GM12872 (cell line): ENCODE measurements at regions not wholly inside any gene's neighbourhood (a gene's known extent, or its start where the extent isn't known, plus 50 kb on each side); places are given as distances from the start of the nearest gene placed in this dataset.

ENCODE experiments used
- TF ChIP-seq, protein P1 (sequence below): IDR thresholded peaks from 3 replicates; pipeline ENCODE4 v1.5.1; 2011; ENCODE audit warnings: low read depth, mild to moderate bottlenecking, low read length, moderate library complexity; ENCODE audit not compliant: insufficient read depth

DNA sequence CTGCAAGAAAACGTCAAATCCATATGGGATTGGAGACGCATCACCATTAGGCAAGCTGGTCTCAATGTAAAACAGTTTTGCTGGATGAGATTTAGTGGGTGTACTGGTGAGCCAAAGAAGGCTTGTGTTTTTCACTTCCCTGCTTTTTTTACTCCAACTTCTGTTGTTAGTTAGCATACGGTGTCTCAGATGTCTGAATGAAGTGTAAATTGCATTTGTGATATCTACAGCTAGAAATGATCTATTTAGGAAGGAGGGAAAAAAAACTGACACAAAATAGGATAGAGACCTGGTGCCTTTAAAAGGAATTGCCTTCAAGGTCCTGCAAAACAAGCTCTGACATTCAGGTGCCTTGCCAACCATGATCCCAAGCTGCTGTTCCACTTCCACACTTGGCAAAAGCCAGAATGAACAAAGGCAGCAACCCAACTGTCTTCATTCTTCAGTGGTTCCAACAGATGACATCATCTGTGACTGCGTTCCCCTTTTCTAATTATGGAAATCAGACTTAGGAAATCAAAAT lies 104.2 kb upstream of the RAI14 start:
- TF ChIP-seq, protein P1, sequence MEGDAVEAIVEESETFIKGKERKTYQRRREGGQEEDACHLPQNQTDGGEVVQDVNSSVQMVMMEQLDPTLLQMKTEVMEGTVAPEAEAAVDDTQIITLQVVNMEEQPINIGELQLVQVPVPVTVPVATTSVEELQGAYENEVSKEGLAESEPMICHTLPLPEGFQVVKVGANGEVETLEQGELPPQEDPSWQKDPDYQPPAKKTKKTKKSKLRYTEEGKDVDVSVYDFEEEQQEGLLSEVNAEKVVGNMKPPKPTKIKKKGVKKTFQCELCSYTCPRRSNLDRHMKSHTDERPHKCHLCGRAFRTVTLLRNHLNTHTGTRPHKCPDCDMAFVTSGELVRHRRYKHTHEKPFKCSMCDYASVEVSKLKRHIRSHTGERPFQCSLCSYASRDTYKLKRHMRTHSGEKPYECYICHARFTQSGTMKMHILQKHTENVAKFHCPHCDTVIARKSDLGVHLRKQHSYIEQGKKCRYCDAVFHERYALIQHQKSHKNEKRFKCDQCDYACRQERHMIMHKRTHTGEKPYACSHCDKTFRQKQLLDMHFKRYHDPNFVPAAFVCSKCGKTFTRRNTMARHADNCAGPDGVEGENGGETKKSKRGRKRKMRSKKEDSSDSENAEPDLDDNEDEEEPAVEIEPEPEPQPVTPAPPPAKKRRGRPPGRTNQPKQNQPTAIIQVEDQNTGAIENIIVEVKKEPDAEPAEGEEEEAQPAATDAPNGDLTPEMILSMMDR = no peak

DNA sequence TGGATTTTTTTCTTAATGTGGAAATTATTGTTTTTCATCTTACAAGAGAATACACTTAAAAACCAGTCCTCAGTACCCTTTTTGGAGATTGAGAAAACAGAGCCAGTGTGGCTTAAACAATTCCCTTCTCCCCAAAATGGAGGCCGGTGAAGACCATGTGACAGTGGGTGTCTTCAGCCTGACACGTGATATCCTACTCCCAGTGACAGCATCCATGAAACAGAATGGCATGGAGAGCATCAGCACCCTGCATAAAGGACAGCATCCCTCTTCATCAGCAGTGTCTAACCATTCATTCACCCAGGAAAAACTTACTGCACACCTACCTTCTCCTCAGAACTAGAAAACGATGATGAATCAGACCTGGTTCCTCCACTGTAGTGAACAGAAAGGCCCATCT lies 103.4 kb upstream of the RAI14 start:
- TF ChIP-seq, protein P1 = no peak

DNA sequence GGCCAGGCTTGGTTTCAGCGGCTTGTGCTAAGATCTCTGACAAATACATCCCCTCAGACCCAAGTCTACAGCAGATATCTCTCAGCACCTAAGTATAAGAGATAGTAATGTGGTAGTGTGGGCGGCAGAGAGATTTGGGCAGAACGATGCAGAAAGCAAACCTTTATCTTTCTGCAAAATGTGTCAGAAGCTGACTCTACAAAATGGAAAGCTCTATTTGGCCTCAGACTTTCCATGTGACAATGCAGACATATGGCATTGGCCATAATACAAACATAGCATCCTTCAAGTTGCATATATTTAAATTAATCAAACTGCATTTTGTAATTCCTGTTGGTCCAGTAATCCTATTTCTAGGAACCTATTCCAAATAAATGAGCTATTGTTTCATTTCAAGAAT lies 102.5 kb upstream of the RAI14 start:
- TF ChIP-seq, protein P1 = no peak

DNA sequence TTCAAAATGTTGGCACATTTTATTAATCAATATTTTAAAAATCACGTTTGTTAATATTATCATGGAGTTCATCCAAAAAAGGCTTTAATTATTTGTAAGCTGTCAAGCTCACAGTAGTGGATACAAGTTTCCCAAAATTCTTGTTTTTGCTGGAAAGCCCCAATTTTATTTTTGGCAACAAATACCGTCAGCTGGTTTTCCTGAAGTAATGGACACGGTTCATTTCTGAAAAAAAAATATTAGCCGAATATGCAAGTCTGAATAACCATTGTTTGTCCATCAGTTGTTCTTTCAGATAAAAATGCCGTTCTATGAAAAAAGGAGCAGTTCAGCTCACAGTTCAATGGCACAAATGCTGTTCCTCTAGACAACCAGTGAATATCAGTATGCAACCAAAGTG lies 101.5 kb upstream of the RAI14 start:
- TF ChIP-seq, protein P1 = no peak

DNA sequence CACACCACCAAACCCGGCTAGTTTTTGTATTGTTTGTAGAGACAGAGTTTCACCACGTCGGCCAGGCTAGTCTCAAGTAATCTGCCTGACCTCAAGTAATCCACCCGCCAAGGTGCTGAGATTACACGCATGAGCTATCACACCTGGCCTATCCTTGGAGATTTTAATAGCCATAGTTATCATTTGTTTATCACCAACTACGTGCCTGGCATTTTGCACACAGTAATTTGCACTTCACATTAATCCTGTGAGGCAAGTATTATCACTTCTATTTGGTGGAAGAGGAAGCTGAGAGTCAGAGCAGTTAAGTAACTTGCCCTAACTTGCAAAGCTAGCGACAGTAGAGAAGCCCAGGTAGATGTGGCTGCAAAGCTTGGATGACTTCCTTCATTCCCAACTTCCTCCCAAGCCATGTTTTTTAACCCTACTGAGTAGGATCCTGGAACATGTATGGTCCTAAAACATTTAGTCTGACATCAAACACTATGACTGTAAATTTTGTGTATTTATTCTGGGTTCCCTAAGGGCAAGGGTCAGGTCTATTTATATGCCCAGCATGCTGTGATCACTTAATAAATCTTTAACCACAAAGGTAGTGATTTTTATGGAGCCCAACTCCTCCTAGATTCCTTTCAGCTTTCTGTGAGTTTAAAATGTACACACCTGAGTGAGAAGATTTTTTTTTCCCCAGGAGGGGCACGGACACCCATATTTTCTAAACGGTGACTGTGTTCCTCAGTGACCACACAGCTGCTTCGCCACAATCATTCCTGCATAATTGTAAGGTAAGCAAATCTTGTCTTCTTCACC lies 100.2 kb upstream of the RAI14 start:
- TF ChIP-seq, protein P1 = no peak

DNA sequence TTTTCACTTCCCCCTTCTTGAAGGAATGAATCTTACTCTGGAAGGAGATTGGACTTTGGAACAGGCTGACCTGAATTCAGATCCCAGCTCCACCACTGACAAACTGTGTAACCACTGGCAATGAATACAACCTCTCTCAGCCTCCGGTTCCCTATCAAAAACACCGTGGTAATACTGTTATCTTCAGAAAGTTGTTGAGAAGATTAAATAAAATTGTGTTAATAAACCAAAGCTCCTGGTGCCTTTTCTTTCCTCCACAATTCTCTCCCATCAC lies 99.7 kb upstream of the RAI14 start:
- TF ChIP-seq, protein P1 = no peak

DNA sequence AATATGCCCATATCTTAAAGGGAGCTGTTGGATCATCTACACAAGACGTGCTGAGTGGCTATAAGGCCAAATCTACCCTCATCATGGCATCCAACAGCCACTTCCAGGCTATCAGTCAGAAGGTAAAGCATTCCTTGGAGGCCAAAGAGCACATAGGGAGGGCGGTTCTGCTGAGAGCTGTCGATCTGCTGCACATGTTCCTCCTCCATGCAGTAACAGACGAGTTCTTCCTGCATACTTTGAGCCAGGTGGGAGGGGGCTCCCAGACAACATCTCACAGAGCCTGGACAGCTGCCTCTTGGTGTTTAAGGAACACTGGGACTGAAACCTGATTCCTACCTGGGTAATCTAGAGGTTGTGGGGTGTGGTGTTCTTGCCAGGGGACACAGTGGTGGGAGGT lies 93.3 kb upstream of the RAI14 start:
- TF ChIP-seq, protein P1 = no peak
